RWPE1 (cell line): ENCODE measurements at regions not wholly inside any gene's neighbourhood (a gene's known extent, or its start where the extent isn't known, plus 50 kb on each side); places are given as distances from the start of the nearest gene placed in this dataset.

Source experiments
- CTCF ChIA-PET: fragments of 350-600 bp; sonication (Branson Sonifier 250); formaldehyde crosslinking; extraction: SDS; loops from one replicate; lab custom pipeline; 2021; lab: Yijun Ruan, JAX
- POLR2A ChIA-PET: fragments of 400-600 bp; formaldehyde crosslinking; extraction: SDS; loops from one replicate; lab custom pipeline; 2020; ENCODE audit warnings: antibody characterized with exemption; ENCODE audit not compliant: low non-redundant PET; lab: Yijun Ruan, JAX
- DNase-seq: peaks from one replicate; pipeline ENCODE4 v3.0.0; 2012; ENCODE audit warnings: low spot score
- H3K27ac ChIP-seq: fragments of 450-650 bp; 2 replicates; pipeline ENCODE4 v1.5.1; 2017
- TF ChIP-seq, protein P1 (sequence below): fragments of 450-650 bp; conservative IDR thresholded peaks from 2 replicates; pipeline ENCODE4 v1.5.1; 2017; ENCODE audit warnings: low read depth, mild to moderate bottlenecking

- CTCF ChIA-PET, result interaction anchor here (0.6 kb wide), 1 partner anchor 498 kb away, joined by 3 read pairs; no protein-coding TSS in a partner anchor
- no peak overlapping the region for H3K27ac ChIP-seq
- TF ChIP-seq, protein P1, sequence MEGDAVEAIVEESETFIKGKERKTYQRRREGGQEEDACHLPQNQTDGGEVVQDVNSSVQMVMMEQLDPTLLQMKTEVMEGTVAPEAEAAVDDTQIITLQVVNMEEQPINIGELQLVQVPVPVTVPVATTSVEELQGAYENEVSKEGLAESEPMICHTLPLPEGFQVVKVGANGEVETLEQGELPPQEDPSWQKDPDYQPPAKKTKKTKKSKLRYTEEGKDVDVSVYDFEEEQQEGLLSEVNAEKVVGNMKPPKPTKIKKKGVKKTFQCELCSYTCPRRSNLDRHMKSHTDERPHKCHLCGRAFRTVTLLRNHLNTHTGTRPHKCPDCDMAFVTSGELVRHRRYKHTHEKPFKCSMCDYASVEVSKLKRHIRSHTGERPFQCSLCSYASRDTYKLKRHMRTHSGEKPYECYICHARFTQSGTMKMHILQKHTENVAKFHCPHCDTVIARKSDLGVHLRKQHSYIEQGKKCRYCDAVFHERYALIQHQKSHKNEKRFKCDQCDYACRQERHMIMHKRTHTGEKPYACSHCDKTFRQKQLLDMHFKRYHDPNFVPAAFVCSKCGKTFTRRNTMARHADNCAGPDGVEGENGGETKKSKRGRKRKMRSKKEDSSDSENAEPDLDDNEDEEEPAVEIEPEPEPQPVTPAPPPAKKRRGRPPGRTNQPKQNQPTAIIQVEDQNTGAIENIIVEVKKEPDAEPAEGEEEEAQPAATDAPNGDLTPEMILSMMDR, result no peak
- POLR2A ChIA-PET, result no interaction called here
- DNase-seq, result no peak
These were observed 429.3 kb upstream of the RUNX1 start for GRCh38 chr21:35478161-35479064.

GRCh38 chr21:35477622-35478021, 428.5 kb upstream of the RUNX1 start:
- no peak overlapping the region for H3K27ac ChIP-seq
- TF ChIP-seq, protein P1, result no peak
- DNase-seq, result no peak
- ChIA-PET POLR2A (no interaction called here), CTCF (interaction anchor here (0.6 kb wide), 2 partner anchors 498 to 645 kb away, joined by 3 to 6 read pairs; no protein-coding TSS in a partner anchor)

DNA sequence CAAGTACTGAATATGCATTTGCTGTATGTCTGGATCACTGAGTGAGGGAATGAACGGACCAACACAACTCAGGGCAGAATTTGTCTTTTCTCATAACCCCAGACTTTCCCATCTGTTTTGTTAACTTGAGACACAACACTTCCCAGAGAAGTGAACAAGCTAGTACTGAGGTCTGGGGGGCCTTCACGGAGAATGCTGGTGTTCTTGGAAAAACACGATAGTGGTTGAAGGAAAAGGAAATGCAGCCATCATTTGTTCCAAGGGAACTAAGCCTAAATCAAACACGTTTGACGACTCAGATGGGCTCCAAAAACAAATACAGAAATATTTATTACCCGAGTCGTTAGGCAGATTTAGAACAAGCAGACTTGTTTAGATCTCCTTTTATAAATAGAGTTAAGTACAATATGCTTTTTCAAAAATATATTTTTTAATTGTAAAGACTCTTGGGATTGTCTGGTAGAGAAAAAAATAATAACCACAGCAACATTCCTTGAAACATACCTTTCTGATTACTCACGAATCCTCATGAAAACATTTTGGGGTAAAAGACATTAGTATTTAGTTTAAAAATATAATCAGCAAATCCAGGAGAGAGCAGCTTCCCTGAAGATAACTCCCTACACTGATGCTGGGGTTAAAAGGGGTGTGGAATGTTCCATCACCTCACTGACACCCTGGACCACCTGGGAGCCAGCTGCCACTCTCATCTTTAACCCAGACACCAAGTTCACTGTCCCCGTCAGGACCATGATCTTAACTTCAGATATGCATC, 427.7 kb upstream of the RUNX1 start:
- ChIA-PET CTCF (interaction anchor here (0.5 kb wide), 1 partner anchor 765 kb away, joined by 3 read pairs; no protein-coding TSS in a partner anchor), POLR2A (no interaction called here)
- no peak for DNase-seq
- TF ChIP-seq, protein P1, result no peak
- no peak overlapping the region for H3K27ac ChIP-seq

DNA sequence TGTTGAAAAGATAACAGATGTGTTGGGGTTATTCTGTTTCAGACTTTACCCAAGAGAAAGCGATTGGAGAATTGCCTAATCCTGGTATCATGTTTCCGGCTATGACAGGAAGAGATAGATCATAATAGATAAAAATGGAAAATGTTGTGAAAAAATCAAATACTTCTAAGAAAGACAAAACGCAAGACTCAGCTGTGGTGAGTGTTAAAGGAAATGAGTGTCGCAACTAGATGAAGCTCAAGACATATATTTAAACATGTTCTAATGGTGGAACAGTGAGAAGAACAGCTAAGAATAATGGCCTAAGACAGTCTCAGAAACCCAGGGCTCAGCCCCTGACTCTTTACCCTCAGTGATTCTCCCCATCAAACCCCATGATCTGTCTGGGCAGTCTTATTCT, 426.7 kb upstream of the RUNX1 start:
- DNase-seq, result no peak

DNA sequence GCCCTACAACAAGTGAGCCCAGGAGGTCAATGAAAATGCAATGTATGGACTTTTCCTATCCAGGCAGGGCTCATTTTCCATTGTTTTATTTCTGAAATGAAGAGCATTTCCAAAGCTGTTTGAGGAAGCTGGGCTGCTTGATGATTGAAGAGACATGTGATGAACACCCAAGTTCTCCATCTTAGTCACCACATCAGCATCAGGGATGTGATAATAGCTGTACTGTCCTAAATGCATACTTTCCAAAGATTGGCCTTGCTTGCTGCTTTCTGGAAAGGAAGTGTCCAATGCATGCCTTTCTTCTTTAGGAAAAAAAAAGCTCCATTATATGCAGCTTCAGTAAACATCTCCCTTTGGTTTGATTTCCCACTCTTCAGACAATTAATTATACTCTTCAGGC, 425.9 kb upstream of the RUNX1 start:
- ChIA-PET CTCF (no interaction called here), POLR2A (no interaction called here)
- no peak for DNase-seq
- TF ChIP-seq, protein P1, result no peak
- no peak overlapping the region for H3K27ac ChIP-seq

More for the DNA sequence above, 426.7 kb upstream of the RUNX1 start:
- TF ChIP-seq, protein P1, result no peak
- POLR2A ChIA-PET, result no interaction called here
- CTCF ChIA-PET, result no interaction called here
- no peak overlapping the region for H3K27ac ChIP-seq

- ChIA-PET CTCF (no interaction called here), POLR2A (no interaction called here)
- TF ChIP-seq, protein P1, result no peak
- no peak overlapping the region for H3K27ac ChIP-seq
- no peak for DNase-seq
These were observed 424.4 kb upstream of the RUNX1 start for GRCh38 chr21:35473496-35473895.
